HG03196 (cell line): ENCODE measurements at regions not wholly inside any gene's neighbourhood (a gene's known extent, or its start where the extent isn't known, plus 50 kb on each side); places are given as distances from the start of the nearest gene placed in this dataset.

Experiments
- ATAC-seq: cut with Tn5 transposase; IDR thresholded peaks from one replicate; pipeline ENCODE4 v1.9.1; 2021; ENCODE audit not compliant: unreplicated experiment

- ATAC-seq: no peak
These were observed 257.2 kb upstream of the POU3F1 start for GRCh38 chr1:38303843-38304242.

GRCh38 chr1:38301040-38301439, 254.4 kb upstream of the POU3F1 start:
- no peak for ATAC-seq

DNA sequence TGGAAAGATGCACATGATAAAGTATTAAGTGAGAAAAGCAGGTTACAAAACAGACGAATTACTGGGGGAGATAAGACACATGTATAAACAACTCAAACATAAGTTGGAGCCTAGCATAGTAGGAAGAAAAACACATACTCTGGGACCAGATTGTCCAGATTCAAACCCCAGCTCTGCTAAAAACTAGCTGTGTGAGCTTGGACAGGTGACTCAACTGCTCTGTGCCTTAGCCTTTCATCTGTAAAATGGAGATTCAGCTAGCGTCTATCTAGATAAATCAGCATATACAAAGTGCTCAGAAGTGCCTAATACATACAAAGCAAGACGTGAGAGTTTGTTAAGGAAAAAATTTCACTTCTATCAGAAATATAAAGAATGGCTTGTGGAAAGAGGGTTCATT, 254.0 kb upstream of the POU3F1 start:
- no peak for ATAC-seq

GRCh38 chr1:38297842-38298241, 251.2 kb upstream of the POU3F1 start:
- ATAC-seq: no peak

DNA sequence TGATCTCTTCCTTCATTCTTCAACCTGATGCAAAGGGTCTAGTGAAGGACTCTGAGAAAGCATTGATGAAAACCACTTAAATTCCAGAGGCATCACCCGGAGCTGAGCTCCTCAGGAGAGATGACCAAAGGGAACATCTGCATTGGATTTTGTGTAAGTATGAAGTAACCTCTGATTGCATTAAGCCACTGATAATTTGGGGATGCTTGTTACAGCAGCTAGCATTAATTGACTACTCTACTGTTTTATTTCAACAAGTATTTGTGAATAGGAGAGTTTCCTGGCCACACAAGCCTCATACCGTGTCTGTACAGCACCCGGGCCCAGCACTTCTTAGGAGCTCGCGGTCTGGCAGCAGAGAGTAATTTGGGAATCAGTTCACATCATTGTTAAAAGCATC, 250.7 kb upstream of the POU3F1 start:
- ATAC-seq: no peak

- no peak for ATAC-seq
These were observed 249.5 kb upstream of the POU3F1 start for GRCh38 chr1:38296047-38296446.

GRCh38 chr1:38293567-38293966, 247.0 kb upstream of the POU3F1 start:
- ATAC-seq: no peak

DNA sequence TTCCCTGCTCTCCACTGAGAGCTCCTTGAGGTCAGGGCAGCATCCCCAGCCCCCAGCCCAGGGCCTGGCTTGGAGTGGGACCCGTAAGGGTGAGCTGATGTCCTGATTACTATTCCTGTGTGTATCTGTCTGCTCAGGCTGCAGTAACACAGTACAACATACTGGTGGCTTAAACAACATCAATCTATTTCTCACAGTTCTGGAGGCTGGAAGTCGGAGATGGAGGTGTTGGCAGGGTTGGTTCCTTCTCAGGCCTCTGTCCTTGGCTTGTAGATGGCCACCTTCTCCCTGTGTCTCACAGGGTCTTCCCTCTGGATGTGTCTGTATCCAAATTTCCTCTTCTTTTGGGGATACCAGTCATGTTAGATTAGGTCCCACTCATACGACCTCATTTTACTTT, 246.4 kb upstream of the POU3F1 start:
- ATAC-seq: no peak

GRCh38 chr1:38291906-38292521, 245.4 kb upstream of the POU3F1 start:
- no peak for ATAC-seq

DNA sequence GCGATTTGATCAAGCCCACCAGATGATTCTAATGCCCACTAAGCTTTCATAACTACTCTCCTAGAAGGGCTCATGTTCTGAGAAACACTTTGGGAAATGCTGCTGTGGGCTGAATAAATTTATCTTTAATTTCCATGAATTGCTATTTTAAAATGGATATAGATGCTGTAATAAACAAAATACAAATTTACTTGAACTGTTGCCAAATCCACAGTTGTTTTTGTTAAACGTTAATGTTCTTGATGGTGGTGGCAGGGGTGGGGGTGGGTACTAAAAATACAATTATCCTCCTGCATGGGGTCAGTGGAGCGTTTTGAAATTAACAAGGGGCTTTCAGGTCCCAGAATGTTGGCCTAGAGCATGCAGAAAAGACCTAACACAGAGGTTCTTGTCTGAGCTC, 244.7 kb upstream of the POU3F1 start:
- no peak for ATAC-seq

- ATAC-seq: no peak
These were observed 242.4 kb upstream of the POU3F1 start for GRCh38 chr1:38289034-38289433.

DNA sequence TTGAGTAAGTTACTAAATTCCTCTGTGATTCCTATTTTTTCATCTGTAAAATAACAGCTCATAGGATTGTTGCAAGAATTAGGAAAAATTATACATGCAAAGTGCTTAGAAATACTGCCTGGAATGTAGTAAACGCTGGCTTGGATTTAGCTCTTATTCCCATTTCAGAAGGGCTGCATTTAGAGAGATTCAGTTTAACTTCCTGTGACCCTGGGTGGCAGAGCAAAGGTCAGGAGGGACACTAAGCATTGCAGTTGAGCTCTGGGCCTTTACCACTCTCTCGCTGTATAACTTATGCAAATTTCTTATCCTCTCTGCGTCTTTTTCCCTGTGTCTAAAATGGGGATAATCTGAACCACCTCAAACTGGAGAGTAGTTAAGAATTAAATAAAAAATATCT, 241.0 kb upstream of the POU3F1 start:
- no peak for ATAC-seq

DNA sequence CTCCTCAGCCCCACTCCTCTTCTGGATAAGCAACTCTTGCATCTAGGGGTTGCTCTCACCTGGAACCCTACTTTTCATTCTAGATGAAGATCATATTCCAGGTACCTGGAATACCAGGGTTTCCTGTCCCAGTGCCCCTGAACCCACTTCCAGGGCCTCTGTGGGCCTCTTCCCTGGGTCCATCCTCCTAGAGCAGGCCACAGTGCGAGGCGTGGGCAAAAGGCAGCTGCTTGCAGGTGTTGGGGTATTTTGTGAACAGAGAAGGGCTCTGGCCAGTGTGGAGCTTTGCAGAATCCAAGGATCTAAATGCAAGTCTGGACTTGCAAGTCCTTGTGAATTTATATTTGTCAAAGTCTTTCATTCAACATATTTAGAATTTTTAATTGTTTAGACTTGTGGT, 240.4 kb upstream of the POU3F1 start:
- ATAC-seq: no peak

DNA sequence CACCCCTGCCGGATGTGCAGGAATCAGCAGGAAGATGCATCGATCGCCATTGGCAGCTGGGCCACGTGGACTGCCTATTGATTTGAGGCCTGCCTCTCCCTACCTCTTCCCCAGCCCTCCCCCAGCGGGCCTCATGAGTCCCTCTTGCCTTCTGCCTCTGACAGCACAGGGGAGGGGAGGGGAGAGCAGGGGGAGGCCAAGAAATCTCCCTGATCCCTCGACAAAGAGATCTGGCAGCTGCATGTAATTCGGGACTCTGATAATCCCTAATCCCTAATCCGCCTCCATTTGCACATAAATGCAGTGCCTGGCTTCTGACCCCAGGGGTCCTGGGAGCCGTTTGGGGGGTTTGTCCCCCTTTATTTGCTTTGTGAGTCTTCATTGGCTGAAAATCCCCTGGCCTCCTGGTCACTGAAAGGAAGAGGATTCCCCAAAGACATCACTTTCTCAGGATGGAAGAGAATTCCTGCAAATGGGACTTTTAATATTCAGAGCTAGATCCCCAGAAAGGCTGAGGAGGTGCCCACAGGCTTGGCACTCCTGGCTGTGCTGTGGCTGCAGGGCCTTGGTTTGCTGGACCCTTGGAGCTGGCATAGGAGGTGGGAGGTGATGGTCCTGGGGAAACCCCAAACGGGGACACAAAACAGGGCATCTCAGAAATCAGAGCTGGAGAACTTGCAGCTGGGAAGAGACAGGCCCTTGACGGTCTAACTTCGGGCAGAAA, 239.4 kb upstream of the POU3F1 start:
- no peak for ATAC-seq

GRCh38 chr1:38284953-38285352, 238.4 kb upstream of the POU3F1 start:
- ATAC-seq: no peak

- no peak for ATAC-seq
These were observed 237.3 kb upstream of the POU3F1 start for GRCh38 chr1:38283696-38284470.

DNA sequence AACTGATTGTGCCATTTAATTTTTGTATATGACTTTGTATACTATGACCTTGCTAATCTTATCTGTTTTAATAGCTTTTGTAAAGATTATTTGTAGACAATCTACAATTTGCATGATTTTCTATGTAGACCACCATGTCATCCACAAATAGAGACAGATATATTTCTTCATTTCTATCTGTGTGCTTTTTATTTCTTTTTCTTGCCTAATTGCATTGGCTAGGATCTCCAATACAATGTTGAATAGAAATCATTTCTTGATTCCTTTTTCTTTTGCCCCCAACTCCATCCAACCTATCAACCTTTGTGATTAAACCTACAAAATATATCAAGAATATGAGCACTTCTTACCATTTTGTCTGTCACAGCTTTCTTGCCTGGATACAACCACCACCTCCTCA, 232.6 kb upstream of the POU3F1 start:
- ATAC-seq: no peak

GRCh38 chr1:38277646-38278045, 231.1 kb upstream of the POU3F1 start:
- no peak for ATAC-seq

DNA sequence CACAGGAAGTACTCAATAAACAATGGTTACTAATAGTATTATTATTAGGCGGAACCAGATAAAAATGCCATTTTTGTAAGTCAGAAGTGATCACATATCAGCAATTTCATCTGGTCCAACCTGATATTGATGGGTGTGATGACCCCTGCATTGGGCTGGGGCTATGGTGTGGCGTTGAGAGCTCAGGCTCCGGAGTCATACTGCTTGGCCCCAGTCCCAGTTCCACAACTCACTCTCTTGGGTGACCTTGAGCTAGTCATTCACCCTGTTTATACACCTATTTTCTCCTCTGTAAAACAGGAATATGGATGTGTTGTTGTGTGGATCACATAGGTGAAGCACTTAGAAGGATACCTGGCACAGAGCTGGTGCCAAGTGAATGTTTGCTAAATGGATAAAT, 229.4 kb upstream of the POU3F1 start:
- ATAC-seq: no peak

DNA sequence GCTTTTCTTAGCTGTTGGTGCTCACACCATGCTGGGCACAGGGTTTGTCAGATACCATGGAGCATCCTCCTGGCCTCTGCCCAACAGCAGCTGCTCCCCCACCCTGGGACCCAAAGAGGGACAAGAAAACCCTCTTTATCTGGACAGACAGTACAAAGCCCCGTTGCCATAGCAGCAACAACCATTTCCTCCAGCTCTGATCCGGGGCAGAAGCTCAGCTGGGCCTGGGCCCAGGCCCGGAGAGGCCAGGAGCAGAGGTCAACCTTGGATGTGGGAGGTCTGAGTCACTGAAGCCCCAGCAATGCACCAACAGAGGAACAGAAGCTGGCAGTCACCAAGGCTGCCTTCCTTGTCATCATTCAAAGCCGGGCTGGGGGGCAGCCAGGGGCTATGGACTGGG, 228.4 kb upstream of the POU3F1 start:
- no peak for ATAC-seq

- no peak for ATAC-seq
These were observed 226.7 kb upstream of the POU3F1 start for GRCh38 chr1:38273196-38273804.

GRCh38 chr1:38272515-38272914, 225.9 kb upstream of the POU3F1 start:
- ATAC-seq: no peak
